Thyroid gland (tissue), 4 donors: ENCODE measurements at regions not wholly inside any gene's neighbourhood (a gene's known extent, or its start where the extent isn't known, plus 50 kb on each side); places are given as distances from the start of the nearest gene placed in this dataset.

ENCODE experiments used
- POLR2A ChIP-seq, 2 donors: fragments of 450-650 bp; IDR thresholded peaks; one replicate each; pipeline ENCODE4 v1.6.1; 2017; ENCODE audit warnings: antibody characterized with exemption in 2 of 2, mild to moderate bottlenecking in 2 of 2, moderate library complexity in 1 of 2
- TF ChIP-seq, protein P1 (sequence below), 6 experiments: fragments of 200-600 bp in 3 of 6; fragments of 450-650 bp in 3 of 6; sonication (generic) in 3 of 6; IDR thresholded peaks; one replicate each; pipeline ENCODE4 v1.5.1; 2016 to 2019; ENCODE audit warnings: antibody characterized with exemption in 6 of 6, mild to moderate bottlenecking in 2 of 6, inconsistent platforms in 1 of 6, moderate library complexity in 1 of 6

DNA sequence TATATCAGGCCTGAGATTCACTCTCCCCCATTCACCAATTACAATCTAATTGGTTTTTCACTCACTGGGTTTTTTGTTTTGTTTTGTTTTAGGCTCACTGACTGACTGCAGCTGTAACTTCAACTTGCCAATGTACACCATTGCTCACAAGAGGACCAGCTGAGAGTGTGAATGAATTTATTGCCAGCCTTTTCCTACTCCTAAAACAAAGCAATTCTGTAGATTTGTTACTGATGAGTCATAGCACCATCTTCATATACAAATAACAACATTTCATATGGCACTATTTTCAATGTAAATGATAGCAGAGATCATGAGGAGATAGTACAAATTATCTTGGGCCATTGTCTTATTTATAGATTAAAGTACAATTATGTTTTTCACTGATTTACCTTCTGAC, 76.0 kb upstream of the DPYD start:
- TF ChIP-seq, protein P1, sequence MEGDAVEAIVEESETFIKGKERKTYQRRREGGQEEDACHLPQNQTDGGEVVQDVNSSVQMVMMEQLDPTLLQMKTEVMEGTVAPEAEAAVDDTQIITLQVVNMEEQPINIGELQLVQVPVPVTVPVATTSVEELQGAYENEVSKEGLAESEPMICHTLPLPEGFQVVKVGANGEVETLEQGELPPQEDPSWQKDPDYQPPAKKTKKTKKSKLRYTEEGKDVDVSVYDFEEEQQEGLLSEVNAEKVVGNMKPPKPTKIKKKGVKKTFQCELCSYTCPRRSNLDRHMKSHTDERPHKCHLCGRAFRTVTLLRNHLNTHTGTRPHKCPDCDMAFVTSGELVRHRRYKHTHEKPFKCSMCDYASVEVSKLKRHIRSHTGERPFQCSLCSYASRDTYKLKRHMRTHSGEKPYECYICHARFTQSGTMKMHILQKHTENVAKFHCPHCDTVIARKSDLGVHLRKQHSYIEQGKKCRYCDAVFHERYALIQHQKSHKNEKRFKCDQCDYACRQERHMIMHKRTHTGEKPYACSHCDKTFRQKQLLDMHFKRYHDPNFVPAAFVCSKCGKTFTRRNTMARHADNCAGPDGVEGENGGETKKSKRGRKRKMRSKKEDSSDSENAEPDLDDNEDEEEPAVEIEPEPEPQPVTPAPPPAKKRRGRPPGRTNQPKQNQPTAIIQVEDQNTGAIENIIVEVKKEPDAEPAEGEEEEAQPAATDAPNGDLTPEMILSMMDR (IDR thresholded peaks at IDR 0.05) = no peak
- no peak for TF ChIP-seq POLR2A (IDR thresholded peaks at IDR 0.05)
